ENCODE measurements at regions not wholly inside any gene's neighbourhood (a gene's known extent, or its start where the extent isn't known, plus 50 kb on each side); places are given as distances from the start of the nearest gene placed in this dataset.
"Not testable (repeated sequence)": the region's sequence is repeated elsewhere in the genome, so short reads cannot be mapped to it uniquely, and the experiment has no call there.

DNA sequence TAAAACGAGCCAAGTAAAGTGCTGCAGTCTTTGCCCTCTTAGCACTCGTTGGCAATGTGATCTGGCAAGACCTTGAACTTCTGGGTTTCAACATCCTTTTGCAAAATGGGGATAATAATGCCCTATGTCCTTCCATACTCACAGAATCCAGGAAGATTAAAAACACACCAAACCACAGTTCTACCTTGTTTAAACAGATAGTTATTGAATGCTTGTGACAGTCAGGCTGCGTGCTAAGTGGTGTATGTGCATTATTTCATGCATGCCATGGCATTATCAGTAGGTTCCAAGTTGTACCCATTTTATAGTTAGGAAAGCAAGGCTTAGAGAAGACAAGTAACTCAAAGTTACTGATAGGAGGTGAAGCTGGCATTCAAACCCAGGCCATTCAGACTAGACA lies 308.6 kb upstream of the PROX1 start:
- no peak for DNase-seq (ENCODE audit: low read depth)

DNA sequence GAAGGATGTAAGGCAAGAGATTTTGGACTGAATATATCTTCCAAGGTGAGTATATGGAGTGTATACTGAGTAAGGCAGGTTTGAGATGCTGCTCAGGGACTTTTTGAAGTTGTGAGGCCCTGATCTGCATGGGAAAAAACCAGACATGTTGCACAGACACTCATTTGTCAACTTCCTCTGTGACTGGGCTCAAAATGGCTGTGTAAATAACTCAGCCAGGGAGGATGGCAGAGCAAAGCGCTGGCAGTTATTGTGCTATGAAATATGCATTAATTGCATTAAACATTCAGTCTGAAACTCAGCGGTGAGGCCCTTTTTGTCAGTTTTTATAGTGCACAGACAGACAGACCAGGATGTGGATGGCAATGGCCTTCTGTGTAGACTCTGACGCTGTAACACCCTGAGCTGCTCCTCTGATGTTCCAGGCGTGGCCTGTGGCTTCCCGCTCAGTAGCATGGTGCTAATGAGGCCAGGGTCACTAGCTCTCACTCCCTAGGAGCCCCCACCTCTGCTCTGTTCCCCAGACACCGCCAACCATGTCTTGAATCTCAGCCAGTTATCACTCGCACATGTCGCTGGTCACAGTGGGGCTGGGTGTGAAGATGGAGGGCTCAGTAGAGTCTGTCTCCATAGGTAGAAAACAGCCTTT lies 307.0 kb upstream of the PROX1 start:
- no peak for DNase-seq (ENCODE audit: low read depth)

GRCh38 chr1:213681788-213682340 lies 305.9 kb upstream of the PROX1 start:
- no peak for DNase-seq (ENCODE audit: low read depth)

DNA sequence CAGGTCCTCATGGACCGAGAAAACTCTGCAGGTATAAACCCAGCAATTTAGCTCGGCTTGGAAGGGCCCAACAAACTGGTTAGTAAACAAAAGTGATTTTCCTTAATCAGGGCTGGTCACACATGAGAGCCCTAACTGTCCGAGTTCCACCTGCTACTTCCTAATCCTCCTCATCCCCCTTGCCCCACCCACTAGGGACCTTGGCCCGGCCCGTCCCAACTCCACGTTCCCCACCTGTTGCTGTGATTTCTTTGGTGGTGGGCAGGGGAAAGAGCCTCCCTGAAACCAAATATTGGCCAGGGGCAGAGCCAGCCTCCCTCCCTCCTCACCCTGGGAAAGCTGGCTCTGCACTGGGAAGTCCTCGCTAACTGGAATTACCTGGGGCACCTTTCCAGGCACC lies 304.2 kb upstream of the PROX1 start:
- DNase-seq (ENCODE audit: low read depth), result no peak

GRCh38 chr1:213684454-213684853 lies 303.3 kb upstream of the PROX1 start:
- no peak for DNase-seq (ENCODE audit: low read depth)

- DNase-seq (ENCODE audit: low read depth), result no peak
Observed at GRCh38 chr1:213685992-213686582, 301.7 kb upstream of the PROX1 start.

DNA sequence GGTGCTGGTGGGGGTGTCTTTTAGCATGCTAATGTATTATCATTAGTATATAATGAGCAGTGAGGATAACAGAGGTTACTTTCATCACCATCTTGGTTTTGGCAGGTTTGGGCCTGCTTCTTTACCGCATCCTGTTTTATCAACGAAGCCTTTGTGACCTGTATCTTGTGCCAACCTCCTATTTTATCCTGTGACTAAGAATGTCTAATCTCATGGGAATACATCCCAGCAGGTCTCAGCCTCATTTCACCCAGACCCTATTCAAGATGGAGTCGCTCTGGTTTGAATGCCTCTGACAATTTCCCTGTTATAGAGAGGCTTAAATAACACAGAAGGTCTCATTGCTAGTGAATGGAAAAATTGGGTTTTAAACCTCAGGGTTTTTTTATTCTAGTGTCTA lies 300.8 kb upstream of the PROX1 start:
- no peak for DNase-seq (ENCODE audit: low read depth)

DNA sequence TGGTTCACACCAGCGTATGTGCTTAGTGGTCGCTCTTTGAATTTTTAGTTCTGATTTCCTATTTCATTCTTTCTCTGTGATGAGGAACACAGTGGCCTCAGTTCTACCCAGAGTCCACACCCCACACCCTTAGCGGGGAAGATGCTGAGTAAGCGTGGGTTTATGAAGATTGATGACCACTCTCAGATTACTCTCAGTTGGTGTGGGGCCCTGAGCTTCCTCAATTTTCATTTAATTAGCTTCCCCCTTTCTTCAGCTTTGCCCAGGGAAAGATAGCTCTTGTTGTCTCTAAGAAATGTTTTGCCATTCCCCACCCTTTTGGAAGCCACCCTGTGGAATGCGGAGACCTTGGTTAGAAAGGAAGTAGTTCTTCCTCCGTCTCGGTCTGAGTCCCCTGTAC lies 299.9 kb upstream of the PROX1 start:
- DNase-seq (ENCODE audit: low read depth), result no peak

DNA sequence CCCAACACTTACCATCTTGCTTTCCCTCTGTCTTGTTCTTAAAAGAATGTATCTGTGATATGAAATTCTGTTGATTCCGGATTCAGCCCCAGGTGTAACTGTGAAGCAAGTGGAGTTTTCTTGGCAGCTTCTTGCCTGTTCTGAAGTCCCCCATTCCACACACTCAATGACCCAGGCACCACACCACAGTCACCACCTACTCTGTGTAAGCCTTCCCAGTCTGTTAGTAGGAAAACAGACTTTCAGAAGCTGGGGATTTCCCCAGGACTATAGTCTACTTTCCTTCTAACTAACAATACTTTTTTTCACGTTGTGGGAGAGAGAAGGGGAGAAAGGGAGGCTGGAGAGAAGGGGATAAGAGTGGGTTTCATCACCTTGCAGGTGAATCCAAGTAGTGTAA lies 299.1 kb upstream of the PROX1 start:
- no peak for DNase-seq (ENCODE audit: low read depth)

GRCh38 chr1:213689260-213689659 lies 298.5 kb upstream of the PROX1 start:
- DNase-seq (ENCODE audit: low read depth), result no peak

DNA sequence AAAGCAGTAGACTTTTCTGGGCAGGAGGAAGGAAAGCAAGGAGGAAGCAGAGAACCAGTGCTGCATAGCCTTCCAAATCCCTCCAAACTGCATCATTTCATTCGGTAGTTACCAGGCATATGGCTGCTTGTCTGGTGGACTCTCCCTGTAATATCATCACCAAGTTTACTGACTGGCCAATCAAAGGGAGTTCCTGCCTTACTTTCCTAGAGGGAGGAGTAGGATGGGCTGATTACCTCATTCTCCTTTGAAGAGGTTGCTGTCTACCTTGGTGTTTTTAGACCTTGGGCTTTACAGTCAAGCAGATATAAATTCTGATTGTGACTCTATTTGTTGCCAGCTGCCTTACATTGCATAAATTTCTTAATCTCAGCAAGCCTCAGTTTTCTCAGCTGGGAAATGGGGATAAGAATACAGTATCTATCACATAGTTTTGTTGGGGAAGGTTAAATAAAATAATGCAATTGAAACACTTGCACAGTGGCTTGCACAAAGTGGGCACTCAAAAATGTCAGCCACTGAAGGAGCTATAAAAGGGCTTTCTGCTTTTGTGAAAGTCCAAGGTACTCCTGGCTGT lies 297.3 kb upstream of the PROX1 start:
- no peak for DNase-seq (ENCODE audit: low read depth)

DNA sequence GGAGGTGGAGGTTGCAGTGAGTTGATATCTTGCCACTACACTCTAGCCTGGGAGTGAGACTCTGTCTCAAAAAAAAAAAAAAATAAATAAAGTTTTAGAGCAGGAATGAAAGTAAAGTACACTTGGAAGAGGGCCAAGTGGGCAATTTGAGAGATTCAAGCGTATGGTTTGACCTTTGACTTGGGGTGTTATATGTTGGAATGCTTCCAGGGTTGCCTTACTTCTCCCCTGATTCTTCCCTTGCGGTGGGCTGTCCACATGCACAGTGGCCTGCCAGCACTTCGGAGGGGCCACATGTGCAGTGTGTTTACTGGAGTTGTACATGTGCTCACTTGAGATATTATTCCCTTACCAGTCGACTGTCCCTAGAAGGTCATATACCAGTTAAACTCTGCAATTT lies 295.5 kb upstream of the PROX1 start:
- DNase-seq (ENCODE audit: low read depth), result no peak

DNA sequence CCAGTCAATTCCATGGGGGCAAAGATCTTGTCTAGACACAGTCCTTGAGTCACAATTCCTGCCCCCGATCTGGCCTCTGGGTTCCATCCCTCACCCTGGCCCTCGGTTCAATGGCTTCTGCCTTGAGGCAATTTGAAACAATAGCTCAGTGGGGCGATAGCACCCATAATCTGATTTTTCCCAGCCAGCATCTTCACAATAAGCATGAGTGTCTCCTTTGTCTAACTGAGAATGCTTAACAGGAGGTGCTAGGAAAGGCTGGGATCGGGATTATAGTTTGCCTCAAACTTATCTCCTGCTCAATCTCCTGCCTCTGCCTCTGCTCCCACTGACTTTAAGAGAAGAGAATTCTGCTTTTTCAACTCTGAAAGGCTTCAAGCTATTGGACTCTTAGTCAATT lies 293.9 kb upstream of the PROX1 start:
- DNase-seq (ENCODE audit: low read depth), result no peak

DNA sequence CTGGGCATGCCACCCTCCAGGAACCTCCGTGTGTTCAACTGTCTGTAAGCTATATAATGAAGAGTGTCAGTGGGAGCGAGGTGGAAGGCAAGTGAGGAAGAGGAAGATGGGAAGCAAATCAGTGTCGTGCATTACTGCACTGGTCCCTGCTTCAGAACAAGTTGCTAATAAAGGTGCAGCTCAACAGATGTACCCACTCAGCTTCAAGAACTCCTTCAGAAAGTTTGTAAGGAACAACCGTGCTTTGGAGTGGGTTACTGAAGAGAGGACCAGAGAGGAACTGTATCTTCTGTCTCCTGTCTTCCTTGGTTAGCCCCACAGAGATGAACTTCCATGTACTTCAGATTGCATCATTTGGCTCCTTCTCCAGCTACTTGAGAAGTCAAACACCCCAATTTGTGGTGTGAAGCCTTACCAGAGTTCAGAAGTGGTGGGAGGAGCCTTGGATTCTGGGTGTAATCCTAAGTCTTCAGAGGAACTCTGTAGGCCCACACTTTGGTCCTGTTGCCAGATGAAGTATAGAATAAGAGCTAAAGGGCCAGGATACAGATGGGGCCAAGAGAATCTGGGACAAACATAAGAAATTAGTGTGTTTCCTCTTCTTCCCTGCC lies 290.5 kb upstream of the PROX1 start:
- no peak for DNase-seq (ENCODE audit: low read depth)

GRCh38 chr1:213698092-213698702 lies 289.6 kb upstream of the PROX1 start:
- no peak for DNase-seq (ENCODE audit: low read depth)

DNA sequence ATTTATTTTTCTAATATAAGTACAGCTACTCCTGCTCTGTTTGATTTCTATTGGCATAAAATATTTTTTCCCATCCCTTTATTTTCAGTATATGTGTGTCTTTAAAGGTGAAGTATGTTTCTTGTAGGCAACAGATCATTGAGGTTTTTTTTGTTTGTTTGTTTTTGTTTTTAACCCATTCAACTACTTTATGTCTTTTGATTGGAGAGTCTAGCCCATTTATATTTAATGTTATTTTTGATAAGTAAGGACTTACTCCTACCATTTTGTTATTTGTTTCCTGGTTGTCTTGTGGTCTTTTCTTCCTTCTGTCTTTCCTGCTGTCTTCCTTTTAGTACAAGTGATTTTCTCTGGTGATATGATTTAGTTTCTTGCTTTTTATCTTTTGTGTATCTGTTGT lies 285.1 kb upstream of the PROX1 start:
- no peak for DNase-seq (ENCODE audit: low read depth)

GRCh38 chr1:213704941-213705340 lies 282.8 kb upstream of the PROX1 start:
- no peak for DNase-seq (ENCODE audit: low read depth)

DNA sequence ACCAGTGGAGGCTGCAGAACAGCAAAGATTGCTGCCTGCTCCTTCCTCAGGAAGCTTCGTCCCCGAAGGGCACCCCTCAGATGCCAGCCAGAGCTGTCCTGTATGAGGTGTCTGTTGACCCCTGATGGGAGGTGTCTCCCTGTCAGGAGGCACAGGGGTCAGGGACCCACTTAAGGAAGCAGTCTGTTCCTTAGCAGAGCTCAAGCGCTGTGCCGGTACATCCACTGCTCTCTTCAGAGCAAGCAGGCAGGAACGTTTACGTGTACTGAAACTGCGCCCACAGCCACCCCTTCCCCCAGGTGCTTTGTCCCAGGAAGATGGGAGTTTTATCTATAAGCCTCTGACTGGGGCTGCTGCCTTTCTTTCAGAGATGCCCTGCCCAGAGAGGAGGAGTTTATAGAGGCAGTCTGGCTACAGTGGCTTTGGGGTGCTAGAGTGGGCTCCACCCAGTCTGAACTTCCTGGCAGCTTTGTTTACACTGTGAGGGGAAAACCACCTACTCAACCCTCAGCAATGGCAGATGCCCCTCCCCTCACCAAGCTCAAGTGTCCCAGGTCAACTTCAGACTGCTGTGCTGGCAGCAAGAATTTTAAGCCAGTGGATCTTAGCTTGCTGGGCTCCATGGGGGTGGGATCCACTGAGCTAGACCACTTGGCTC lies 275.8 kb upstream of the PROX1 start:
- not testable (repeated sequence) for DNase-seq (ENCODE audit: low read depth)

GRCh38 chr1:213714645-213715044 lies 273.1 kb upstream of the PROX1 start:
- DNase-seq (ENCODE audit: low read depth), result no peak

DNA sequence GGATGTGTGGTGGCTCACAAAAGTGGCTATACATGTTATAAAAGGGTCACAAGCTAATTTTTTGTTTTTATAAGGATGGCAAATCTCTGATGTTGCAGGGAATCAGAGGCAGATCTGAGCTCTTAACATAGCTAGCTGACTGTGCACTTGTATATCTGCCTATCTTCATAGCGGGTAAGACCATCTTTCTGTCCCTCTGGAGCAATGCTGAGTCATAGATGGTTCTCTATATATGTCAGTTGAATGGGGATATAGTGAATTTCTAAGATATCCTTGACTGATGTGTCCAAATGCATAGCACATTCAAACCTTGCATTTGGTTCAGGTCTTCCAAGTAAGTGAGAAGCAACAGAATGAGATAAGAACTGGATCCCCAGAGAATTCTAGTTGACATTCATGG lies 272.6 kb upstream of the PROX1 start:
- no peak for DNase-seq (ENCODE audit: low read depth)

- DNase-seq (ENCODE audit: low read depth), result no peak
Observed at GRCh38 chr1:213719462-213719861, 268.3 kb upstream of the PROX1 start.

DNA sequence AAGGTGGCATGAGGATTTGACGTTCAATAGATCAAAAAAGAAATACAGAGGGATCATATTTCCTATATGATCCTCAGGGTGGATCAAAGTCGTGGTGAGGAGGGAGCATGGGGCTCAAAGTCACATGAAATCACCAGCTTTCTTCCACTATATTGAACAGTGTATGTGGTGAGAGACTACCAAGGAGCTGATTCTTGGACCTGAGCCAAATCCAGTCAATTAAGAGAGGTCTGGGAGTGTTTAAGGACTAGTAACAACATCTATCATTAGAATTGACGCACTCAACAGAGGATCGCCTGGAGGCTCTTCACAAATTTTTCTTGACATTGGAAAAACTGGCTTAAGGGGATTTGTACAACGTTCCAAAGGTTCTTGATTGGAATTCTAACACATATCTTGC lies 267.7 kb upstream of the PROX1 start:
- DNase-seq (ENCODE audit: low read depth), result no peak
